ENCODE measurements at regions not wholly inside any gene's neighbourhood (a gene's known extent, or its start where the extent isn't known, plus 50 kb on each side); places are given as distances from the start of the nearest gene placed in this dataset.

GRCh38 chr10:3538291-3538655 is 246.7 kb downstream of the KLF6 start:
- H3K27ac ChIP-seq: no peak overlapping the region
- TF ChIP-seq CTCF (IDR thresholded peaks at IDR 0.05): no peak
- no peak for TF ChIP-seq POLR2A (IDR thresholded peaks at IDR 0.05)
- intact Hi-C loops (cut with DNase I; ENCODE audit: low total_unique reads): no loop called here
- no peaks in the 10 kb centered on the region for H3K4me1 ChIP-seq
- H3K36me3 ChIP-seq: no peaks in the 10 kb centered on the region
- DNase-seq: no peak
- no peaks in the 10 kb centered on the region for H3K9me3 ChIP-seq
- no peak overlapping the region for H3K4me3 ChIP-seq
- no peaks in the 10 kb centered on the region for H3K27me3 ChIP-seq

GRCh38 chr10:3537518-3537917 is 247.5 kb downstream of the KLF6 start:
- Histone ChIP-seq H3K27ac (no peak overlapping the region), H3K4me3 (no peak overlapping the region), H3K9me3 (no peaks in the 10 kb centered on the region), H3K27me3 (no peaks in the 10 kb centered on the region), H3K4me1 (no peaks in the 10 kb centered on the region), H3K36me3 (no peaks in the 10 kb centered on the region)
- intact Hi-C loops (cut with DNase I; ENCODE audit: low total_unique reads): no loop called here
- DNase-seq: no peak
- no peak for TF ChIP-seq CTCF (IDR thresholded peaks at IDR 0.05)
- no peak for TF ChIP-seq POLR2A (IDR thresholded peaks at IDR 0.05)

DNA sequence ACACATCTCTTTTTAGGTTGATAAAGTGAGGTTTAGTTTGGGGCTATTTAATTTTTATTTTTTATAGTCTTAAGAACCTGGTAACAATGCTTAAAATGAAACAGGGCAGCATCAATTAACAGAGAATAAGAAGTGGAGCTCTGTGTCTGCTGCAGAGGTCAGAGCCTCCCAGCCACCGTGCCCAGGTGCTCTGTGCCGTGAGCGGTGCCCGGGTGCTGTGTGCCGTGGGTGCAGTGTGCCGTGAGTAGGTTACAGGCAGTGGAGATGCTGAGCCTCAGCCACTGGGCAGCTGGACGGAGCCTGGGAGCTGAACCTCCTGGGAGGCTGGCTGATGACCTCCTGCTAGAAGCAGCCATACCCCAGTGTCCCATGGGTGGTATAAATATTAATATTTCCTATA is 250.0 kb downstream of the KLF6 start:
- Histone ChIP-seq H3K27me3 (no peaks in the 10 kb centered on the region), H3K4me1 (no peaks in the 10 kb centered on the region), H3K36me3 (no peaks in the 10 kb centered on the region), H3K4me3 (no peak overlapping the region), H3K9me3 (no peaks in the 10 kb centered on the region), H3K27ac (no peak overlapping the region)
- no peak for TF ChIP-seq CTCF (IDR thresholded peaks at IDR 0.05)
- TF ChIP-seq POLR2A (IDR thresholded peaks at IDR 0.05): no peak
- intact Hi-C loops (cut with DNase I; ENCODE audit: low total_unique reads): no loop called here
- no peak for DNase-seq

DNA sequence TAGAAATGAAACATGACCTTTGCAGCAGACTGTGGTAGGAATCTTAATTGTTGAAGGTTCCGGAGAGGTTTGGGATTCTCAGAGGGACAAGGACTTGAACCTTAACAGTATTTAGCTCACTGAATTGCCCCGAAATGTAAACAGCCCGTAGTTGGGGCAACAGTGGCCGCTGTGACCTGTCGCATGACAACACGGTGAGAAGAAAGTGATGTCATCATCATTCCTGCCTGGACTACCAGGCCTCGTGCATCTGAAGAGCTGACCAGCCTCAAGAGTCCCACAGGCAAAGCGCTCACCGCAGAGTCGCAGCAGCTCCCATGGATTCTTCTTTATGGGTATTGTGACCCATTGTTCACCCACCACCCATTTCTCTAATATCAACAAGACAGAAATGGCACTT is 250.6 kb downstream of the KLF6 start:
- Histone ChIP-seq H3K4me1 (no peaks in the 10 kb centered on the region), H3K9me3 (no peaks in the 10 kb centered on the region), H3K27ac (no peak overlapping the region), H3K4me3 (no peak overlapping the region), H3K36me3 (no peaks in the 10 kb centered on the region), H3K27me3 (no peaks in the 10 kb centered on the region)
- intact Hi-C loops (cut with DNase I; ENCODE audit: low total_unique reads): no loop called here
- TF ChIP-seq POLR2A (IDR thresholded peaks at IDR 0.05) (no peak), CTCF (IDR thresholded peaks at IDR 0.05) (no peak)
- no peak for DNase-seq

GRCh38 chr10:3533296-3533695 is 251.7 kb downstream of the KLF6 start:
- TF ChIP-seq CTCF (IDR thresholded peaks at IDR 0.05) (no peak), POLR2A (IDR thresholded peaks at IDR 0.05) (no peak)
- intact Hi-C loops (cut with DNase I; ENCODE audit: low total_unique reads): no loop called here
- Histone ChIP-seq H3K9me3 (no peaks in the 10 kb centered on the region), H3K36me3 (no peaks in the 10 kb centered on the region), H3K27me3 (no peaks in the 10 kb centered on the region), H3K4me3 (no peak overlapping the region), H3K4me1 (no peaks in the 10 kb centered on the region), H3K27ac (no peak overlapping the region)
- no peak for DNase-seq
